ENCODE measurements at regions not wholly inside any gene's neighbourhood (a gene's known extent, or its start where the extent isn't known, plus 50 kb on each side); places are given as distances from the start of the nearest gene placed in this dataset.

GRCh38 chr4:128574706-128575105, 234.8 kb upstream of the JADE1 start:
- no peak for TF ChIP-seq EZH2 (IDR thresholded peaks at IDR 0.05; ENCODE audit: insufficient read depth, poor library complexity, severe bottlenecking)
- no peak for TF ChIP-seq EZH2phosphoT487 (IDR thresholded peaks at IDR 0.05; ENCODE audit: insufficient read depth, low read depth)

All from GM23248 (cell line).